WTC11 (cell line): ENCODE measurements at regions not wholly inside any gene's neighbourhood (a gene's known extent, or its start where the extent isn't known, plus 50 kb on each side); places are given as distances from the start of the nearest gene placed in this dataset.
"Not testable (repeated sequence)": the region's sequence is repeated elsewhere in the genome, so short reads cannot be mapped to it uniquely, and the experiment has no call there.

Experiments
- ATAC-seq: fragments of 200-7000 bp; cut with Tn5 transposase; 2 replicates; pipeline ENCODE4 v1.10.0; 2021; ENCODE audit warnings: mild to moderate bottlenecking, moderate library complexity
- CTCF ChIA-PET: fragments of 300-600 bp; sonication (Branson Sonifier 250); formaldehyde crosslinking; loops from one replicate; lab custom pipeline; 2021; ENCODE audit warnings: antibody characterized with exemption; lab: Charles Lee
- POLR2A ChIA-PET: fragments of 350-600 bp; sonication (Branson Sonifier 250); formaldehyde crosslinking; loops from one replicate; lab custom pipeline; 2021; ENCODE audit warnings: antibody characterized with exemption; lab: Charles Lee
- DNase-seq: peaks from one replicate; pipeline ENCODE4 v3.0.0; 2021; ENCODE audit warnings: low spot score
- H3K27ac Mint-ChIP-seq: 2 replicates; pipeline ENCODE4 v1.8.0; 2021; ENCODE audit warnings: mixed read lengths
- H3K27me3 Mint-ChIP-seq: 2 replicates; pipeline ENCODE4 v1.8.0; 2021; ENCODE audit warnings: low read depth, mild to moderate bottlenecking, moderate library complexity, mixed read lengths
- H3K36me3 Mint-ChIP-seq: 2 replicates; pipeline ENCODE4 v1.8.0; 2021; ENCODE audit warnings: mixed read lengths
- H3K4me1 Mint-ChIP-seq: 2 replicates; pipeline ENCODE4 v1.8.0; 2022; ENCODE audit warnings: mixed read lengths
- H3K4me3 Mint-ChIP-seq: 2 replicates; pipeline ENCODE4 v1.8.0; 2021; ENCODE audit warnings: mild to moderate bottlenecking, moderate library complexity, mixed read lengths
- H3K9me3 Mint-ChIP-seq: 2 replicates; pipeline ENCODE4 v1.8.0; 2021; ENCODE audit warnings: mixed read lengths
- CDX4 ChIP-seq: fragments of 250-450 bp; sonication (Bioruptor Pico); IDR thresholded peaks from 2 replicates; pipeline ENCODE4 v1.9.0; 2021; ENCODE audit warnings: moderate library complexity, mild to moderate bottlenecking, inconsistent platforms, borderline replicate concordance
- E2F1 ChIP-seq: sonication (generic); formaldehyde crosslinking; IDR thresholded peaks from 2 replicates; pipeline ENCODE4 v1.8.0; 2022; ENCODE audit warnings: mild to moderate bottlenecking, missing genetic modification reagents
- ETV6 ChIP-seq: sonication (generic); formaldehyde crosslinking; IDR thresholded peaks from 2 replicates; pipeline ENCODE4 v1.8.1; 2022; ENCODE audit warnings: mild to moderate bottlenecking, missing genetic modification reagents
- FOXK1 ChIP-seq: sonication (generic); formaldehyde crosslinking; IDR thresholded peaks from 2 replicates; pipeline ENCODE4 v1.8.0; 2022; ENCODE audit warnings: mild to moderate bottlenecking, moderate library complexity, missing genetic modification reagents
- GABPB1 ChIP-seq: sonication (generic); formaldehyde crosslinking; IDR thresholded peaks from 2 replicates; pipeline ENCODE4 v1.8.1; 2023; ENCODE audit warnings: mild to moderate bottlenecking, missing genetic modification reagents
- GRHL2 ChIP-seq: fragments of 250-450 bp; sonication (Bioruptor Pico); IDR thresholded peaks from 2 replicates; pipeline ENCODE4 v1.8.0; 2022; ENCODE audit warnings: mild to moderate bottlenecking, moderate library complexity; ENCODE audit not compliant: insufficient replicate concordance, severe bottlenecking
- GTF2I ChIP-seq: fragments of 250-450 bp; sonication (Bioruptor Pico); conservative IDR thresholded peaks from 2 replicates; pipeline ENCODE4 v1.4.0; 2021; ENCODE audit warnings: mild to moderate bottlenecking
- IRF2 ChIP-seq: sonication (generic); formaldehyde crosslinking; IDR thresholded peaks from 2 replicates; pipeline ENCODE4 v1.8.0; 2022; ENCODE audit warnings: low read depth, missing genetic modification reagents, borderline replicate concordance
- KAT7 ChIP-seq: sonication (generic); formaldehyde crosslinking; IDR thresholded peaks from 2 replicates; pipeline ENCODE4 v1.8.1; 2023; ENCODE audit warnings: missing genetic modification reagents, mild to moderate bottlenecking, borderline replicate concordance
- MAX ChIP-seq: sonication (generic); formaldehyde crosslinking; IDR thresholded peaks from 2 replicates; pipeline ENCODE4 v1.8.0; 2022; ENCODE audit warnings: mild to moderate bottlenecking, missing genetic modification reagents
- NFATC4 ChIP-seq: fragments of 250-450 bp; sonication (Bioruptor Pico); IDR thresholded peaks from 2 replicates; pipeline ENCODE4 v1.9.0; 2021; ENCODE audit warnings: mild to moderate bottlenecking
- NFYB ChIP-seq: sonication (generic); formaldehyde crosslinking; conservative IDR thresholded peaks from 2 replicates; pipeline ENCODE4 v1.8.0; 2022; ENCODE audit warnings: low read depth, missing genetic modification reagents
- RORB ChIP-seq: fragments of 250-450 bp; sonication (Bioruptor Pico); IDR thresholded peaks from 2 replicates; pipeline ENCODE4 v1.9.0; 2021; ENCODE audit warnings: mild to moderate bottlenecking
- SMAD3 ChIP-seq: sonication (generic); formaldehyde crosslinking; IDR thresholded peaks from 2 replicates; pipeline ENCODE4 v1.8.0; 2022; ENCODE audit warnings: missing genetic modification reagents, mild to moderate bottlenecking, borderline replicate concordance
- TEAD4 ChIP-seq: sonication (generic); formaldehyde crosslinking; IDR thresholded peaks from 2 replicates; pipeline ENCODE4 v1.8.0; 2022; ENCODE audit warnings: mild to moderate bottlenecking, missing genetic modification reagents
- USF1 ChIP-seq: sonication (generic); formaldehyde crosslinking; IDR thresholded peaks from 2 replicates; pipeline ENCODE4 v1.8.0; 2022; ENCODE audit warnings: mild to moderate bottlenecking, missing genetic modification reagents
- ZBTB21 ChIP-seq: sonication (generic); formaldehyde crosslinking; IDR thresholded peaks from 2 replicates; pipeline ENCODE4 v1.8.1; 2023; ENCODE audit warnings: mild to moderate bottlenecking, missing genetic modification reagents, borderline replicate concordance
- ZBTB43 ChIP-seq: sonication (generic); formaldehyde crosslinking; IDR thresholded peaks from 2 replicates; pipeline ENCODE4 v1.8.1; 2023; ENCODE audit warnings: mild to moderate bottlenecking, missing genetic modification reagents
- ZMAT4 ChIP-seq: fragments of 250-450 bp; sonication (Bioruptor Pico); IDR thresholded peaks from 2 replicates; pipeline ENCODE4 v1.9.0; 2021; ENCODE audit warnings: mild to moderate bottlenecking
- ZNF138 ChIP-seq: sonication (generic); formaldehyde crosslinking; conservative IDR thresholded peaks from 2 replicates; pipeline ENCODE4 v1.8.1; 2022; ENCODE audit warnings: mild to moderate bottlenecking, moderate library complexity, missing genetic modification reagents
- ZNF317 ChIP-seq: sonication (generic); formaldehyde crosslinking; IDR thresholded peaks from 2 replicates; pipeline ENCODE4 v1.8.1; 2023; ENCODE audit warnings: low read depth, mild to moderate bottlenecking, moderate library complexity, missing genetic modification reagents, borderline replicate concordance

GRCh38 chr5:50318220-50318619, 122.9 kb downstream of the EMB start (continued):
- TF ChIP-seq CDX4 (no peak), GRHL2 (CRISPR knock-in tag) (no peak), TEAD4 (CRISPR knock-in tag) (no peak), FOXK1 (no peak), NFYB (no peak)

GRCh38 chr5:50306488-50306887, 134.6 kb downstream of the EMB start:
- H3K4me1 Mint-ChIP-seq, ATAC-seq, H3K4me3 Mint-ChIP-seq, H3K27me3 Mint-ChIP-seq, DNase-seq, H3K27ac Mint-ChIP-seq, POLR2A ChIA-PET, CTCF ChIA-PET: not testable (repeated sequence)
- H3K36me3 Mint-ChIP-seq: peaks cover 52% of the 10 kb centered on the region
- peaks cover 78% of the 10 kb centered on the region for H3K9me3 Mint-ChIP-seq

GRCh38 chr5:50302815-50303490, 138.1 kb downstream of the EMB start:
- Mint-ChIP-seq H3K4me1 (no peaks in the 10 kb centered on the region), H3K4me3 (no peak overlapping the region), H3K27ac (no peak overlapping the region), H3K27me3 (peaks cover 8% of the 10 kb centered on the region), H3K9me3 (peaks cover 72% of the 10 kb centered on the region), H3K36me3 (peaks cover 48% of the 10 kb centered on the region)
- CTCF ChIA-PET: no interaction called here
- TF ChIP-seq ZBTB21 (no peak), ZNF138 (CRISPR knock-in tag) (no peak), NFATC4 (CRISPR knock-in tag) (no peak), GTF2I (CRISPR knock-in tag) (no peak), E2F1 (no peak), TEAD4 (CRISPR knock-in tag) (no peak), KAT7 (CRISPR knock-in tag) (no peak), ETV6 (no peak), ZBTB43 (no peak), FOXK1 (no peak), USF1 (CRISPR knock-in tag) (no peak), MAX (CRISPR knock-in tag) (no peak), ZNF317 (CRISPR knock-in tag) (no peak), GRHL2 (CRISPR knock-in tag) (no peak), NFYB (no peak), GABPB1 (CRISPR knock-in tag) (no peak), IRF2 (CRISPR knock-in tag) (no peak), RORB (CRISPR knock-in tag) (no peak), SMAD3 (CRISPR knock-in tag) (no peak), ZMAT4 (no peak)
- POLR2A ChIA-PET: no interaction called here
- ATAC-seq (no peak), DNase-seq (no peak)
